Neural cell (in vitro differentiated cells): ENCODE measurements at regions not wholly inside any gene's neighbourhood (a gene's known extent, or its start where the extent isn't known, plus 50 kb on each side); places are given as distances from the start of the nearest gene placed in this dataset.

Experiments used
- EP300 ChIP-seq: fragments of 450-650 bp; conservative IDR thresholded peaks from 2 replicates; pipeline ENCODE4 v1.6.1; 2014; ENCODE audit warnings: antibody characterized with exemption, mild to moderate bottlenecking, moderate library complexity; ENCODE audit not compliant: poor library complexity, severe bottlenecking
- EZH2 ChIP-seq: fragments of 200-600, 300-800 bp; shearing (Covaris generic), sonication (generic); IDR thresholded peaks from 2 replicates; pipeline ENCODE4 v1.6.1; 2014; ENCODE audit warnings: antibody characterized with exemption, low read length, borderline replicate concordance, mild to moderate bottlenecking; ENCODE audit not compliant: insufficient read depth, poor library complexity, severe bottlenecking
- MXI1 ChIP-seq: fragments of 450-650 bp; conservative IDR thresholded peaks from 2 replicates; pipeline ENCODE4 v1.6.1; 2014; ENCODE audit warnings: antibody characterized with exemption, mild to moderate bottlenecking; ENCODE audit not compliant: poor library complexity, severe bottlenecking
- POLR2AphosphoS5 ChIP-seq: IDR thresholded peaks from 2 replicates; pipeline ENCODE4 v1.6.1; 2012
- RAD21 ChIP-seq: fragments of 450-650 bp; conservative IDR thresholded peaks from 2 replicates; pipeline ENCODE4 v1.6.1; 2014; ENCODE audit warnings: antibody characterized with exemption, mild to moderate bottlenecking, moderate library complexity
- SMC3 ChIP-seq: fragments of 450-650 bp; conservative IDR thresholded peaks from 2 replicates; pipeline ENCODE4 v1.6.1; 2014; ENCODE audit warnings: antibody characterized with exemption, mild to moderate bottlenecking, moderate library complexity; ENCODE audit not compliant: poor library complexity
- TAF1 ChIP-seq: IDR thresholded peaks from 2 replicates; pipeline ENCODE4 v1.6.1; 2012; ENCODE audit warnings: low read depth
- TF ChIP-seq, protein P1 (sequence below): fragments of 450-650 bp; IDR thresholded peaks from 2 replicates; pipeline ENCODE4 v1.5.1; 2014; ENCODE audit warnings: antibody characterized with exemption, mild to moderate bottlenecking, moderate library complexity; ENCODE audit not compliant: poor library complexity, severe bottlenecking
- TF ChIP-seq, protein P2 (sequence below): IDR thresholded peaks from 2 replicates; pipeline ENCODE4 v1.6.1; 2012; ENCODE audit warnings: borderline replicate concordance

DNA sequence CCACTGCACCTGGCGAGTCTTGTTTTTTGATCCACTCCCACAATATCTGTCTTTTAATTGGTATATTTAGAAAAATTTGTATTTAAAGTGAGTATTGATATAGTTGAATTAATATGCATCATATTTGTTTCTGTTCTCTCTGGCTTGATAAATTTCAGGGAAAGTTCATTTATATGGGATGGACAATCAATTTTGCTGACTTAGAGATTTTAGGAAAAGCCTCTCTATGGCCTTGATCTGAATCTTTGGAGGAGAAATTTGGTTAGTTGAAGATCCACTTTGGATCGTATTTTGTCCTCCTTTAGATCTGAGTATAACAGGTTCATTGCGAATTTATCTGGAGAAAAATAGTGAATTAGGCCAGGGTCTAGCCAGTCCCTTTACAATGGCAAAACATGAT lies 67.2 kb downstream of the SPRY2 start:
- TF ChIP-seq, protein P1, sequence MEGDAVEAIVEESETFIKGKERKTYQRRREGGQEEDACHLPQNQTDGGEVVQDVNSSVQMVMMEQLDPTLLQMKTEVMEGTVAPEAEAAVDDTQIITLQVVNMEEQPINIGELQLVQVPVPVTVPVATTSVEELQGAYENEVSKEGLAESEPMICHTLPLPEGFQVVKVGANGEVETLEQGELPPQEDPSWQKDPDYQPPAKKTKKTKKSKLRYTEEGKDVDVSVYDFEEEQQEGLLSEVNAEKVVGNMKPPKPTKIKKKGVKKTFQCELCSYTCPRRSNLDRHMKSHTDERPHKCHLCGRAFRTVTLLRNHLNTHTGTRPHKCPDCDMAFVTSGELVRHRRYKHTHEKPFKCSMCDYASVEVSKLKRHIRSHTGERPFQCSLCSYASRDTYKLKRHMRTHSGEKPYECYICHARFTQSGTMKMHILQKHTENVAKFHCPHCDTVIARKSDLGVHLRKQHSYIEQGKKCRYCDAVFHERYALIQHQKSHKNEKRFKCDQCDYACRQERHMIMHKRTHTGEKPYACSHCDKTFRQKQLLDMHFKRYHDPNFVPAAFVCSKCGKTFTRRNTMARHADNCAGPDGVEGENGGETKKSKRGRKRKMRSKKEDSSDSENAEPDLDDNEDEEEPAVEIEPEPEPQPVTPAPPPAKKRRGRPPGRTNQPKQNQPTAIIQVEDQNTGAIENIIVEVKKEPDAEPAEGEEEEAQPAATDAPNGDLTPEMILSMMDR = no peak
- no peak for TF ChIP-seq POLR2AphosphoS5
- TF ChIP-seq MXI1 = no peak
- TF ChIP-seq EZH2 = no peak
- no peak for TF ChIP-seq EP300
- TF ChIP-seq TAF1 = no peak
- TF ChIP-seq RAD21 = no peak
- TF ChIP-seq, protein P2, sequence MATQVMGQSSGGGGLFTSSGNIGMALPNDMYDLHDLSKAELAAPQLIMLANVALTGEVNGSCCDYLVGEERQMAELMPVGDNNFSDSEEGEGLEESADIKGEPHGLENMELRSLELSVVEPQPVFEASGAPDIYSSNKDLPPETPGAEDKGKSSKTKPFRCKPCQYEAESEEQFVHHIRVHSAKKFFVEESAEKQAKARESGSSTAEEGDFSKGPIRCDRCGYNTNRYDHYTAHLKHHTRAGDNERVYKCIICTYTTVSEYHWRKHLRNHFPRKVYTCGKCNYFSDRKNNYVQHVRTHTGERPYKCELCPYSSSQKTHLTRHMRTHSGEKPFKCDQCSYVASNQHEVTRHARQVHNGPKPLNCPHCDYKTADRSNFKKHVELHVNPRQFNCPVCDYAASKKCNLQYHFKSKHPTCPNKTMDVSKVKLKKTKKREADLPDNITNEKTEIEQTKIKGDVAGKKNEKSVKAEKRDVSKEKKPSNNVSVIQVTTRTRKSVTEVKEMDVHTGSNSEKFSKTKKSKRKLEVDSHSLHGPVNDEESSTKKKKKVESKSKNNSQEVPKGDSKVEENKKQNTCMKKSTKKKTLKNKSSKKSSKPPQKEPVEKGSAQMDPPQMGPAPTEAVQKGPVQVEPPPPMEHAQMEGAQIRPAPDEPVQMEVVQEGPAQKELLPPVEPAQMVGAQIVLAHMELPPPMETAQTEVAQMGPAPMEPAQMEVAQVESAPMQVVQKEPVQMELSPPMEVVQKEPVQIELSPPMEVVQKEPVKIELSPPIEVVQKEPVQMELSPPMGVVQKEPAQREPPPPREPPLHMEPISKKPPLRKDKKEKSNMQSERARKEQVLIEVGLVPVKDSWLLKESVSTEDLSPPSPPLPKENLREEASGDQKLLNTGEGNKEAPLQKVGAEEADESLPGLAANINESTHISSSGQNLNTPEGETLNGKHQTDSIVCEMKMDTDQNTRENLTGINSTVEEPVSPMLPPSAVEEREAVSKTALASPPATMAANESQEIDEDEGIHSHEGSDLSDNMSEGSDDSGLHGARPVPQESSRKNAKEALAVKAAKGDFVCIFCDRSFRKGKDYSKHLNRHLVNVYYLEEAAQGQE = no peak
- TF ChIP-seq SMC3 = no peak
